Osteocyte (in vitro differentiated cells): ENCODE measurements at regions not wholly inside any gene's neighbourhood (a gene's known extent, or its start where the extent isn't known, plus 50 kb on each side); places are given as distances from the start of the nearest gene placed in this dataset.
"Not testable (repeated sequence)": the region's sequence is repeated elsewhere in the genome, so short reads cannot be mapped to it uniquely, and the experiment has no call there.

ENCODE experiments used
- DNase-seq: peaks from one replicate; pipeline ENCODE4 v3.0.0; 2021; ENCODE audit warnings: mixed read lengths; ENCODE audit not compliant: unreplicated experiment; ENCODE audit errors: extremely low spot score
- H3K27ac Mint-ChIP-seq: one replicate; pipeline ENCODE4 v1.8.0; 2021; ENCODE audit warnings: mild to moderate bottlenecking, mixed read lengths; ENCODE audit not compliant: unreplicated experiment
- H3K27me3 Mint-ChIP-seq: one replicate; pipeline ENCODE4 v1.8.0; 2021; ENCODE audit warnings: mixed read lengths; ENCODE audit not compliant: unreplicated experiment
- H3K36me3 Mint-ChIP-seq: one replicate; pipeline ENCODE4 v1.8.0; 2021; ENCODE audit warnings: mixed read lengths; ENCODE audit not compliant: unreplicated experiment
- H3K4me1 Mint-ChIP-seq: one replicate; pipeline ENCODE4 v1.8.0; 2021; ENCODE audit warnings: mixed read lengths; ENCODE audit not compliant: unreplicated experiment
- H3K4me3 Mint-ChIP-seq: one replicate; pipeline ENCODE4 v1.8.0; 2021; ENCODE audit warnings: mild to moderate bottlenecking, moderate library complexity, mixed read lengths; ENCODE audit not compliant: unreplicated experiment
- H3K9me3 Mint-ChIP-seq: one replicate; pipeline ENCODE4 v1.8.0; 2021; ENCODE audit warnings: mixed read lengths; ENCODE audit not compliant: unreplicated experiment
- CTCF ChIP-seq: fragments of 200-600 bp; sonication (generic); IDR thresholded peaks from 2 replicates; pipeline ENCODE4 v1.5.0; 2021; ENCODE audit warnings: antibody characterized with exemption, mild to moderate bottlenecking, moderate library complexity

GRCh38 chr13:110817143-110817542 lies 97.7 kb downstream of the ANKRD10 start:
- Mint-ChIP-seq H3K27me3 (no peaks in the 10 kb centered on the region), H3K4me3 (no peak overlapping the region), H3K4me1 (peaks cover 11% of the 10 kb centered on the region), H3K36me3 (no peaks in the 10 kb centered on the region), H3K27ac (no peak overlapping the region), H3K9me3 (no peaks in the 10 kb centered on the region)
- DNase-seq, result peak; percentile 17
- TF ChIP-seq CTCF, result no peak

GRCh38 chr13:110818747-110819146 lies 96.1 kb downstream of the ANKRD10 start:
- no peak overlapping the region for H3K27ac Mint-ChIP-seq
- H3K4me1 Mint-ChIP-seq, result peaks cover 11% of the 10 kb centered on the region
- H3K4me3 Mint-ChIP-seq, result no peak overlapping the region
- no peaks in the 10 kb centered on the region for H3K36me3 Mint-ChIP-seq
- H3K9me3 Mint-ChIP-seq, result no peaks in the 10 kb centered on the region
- peak; percentile 68 for DNase-seq
- TF ChIP-seq CTCF, result no peak
- H3K27me3 Mint-ChIP-seq, result no peaks in the 10 kb centered on the region

- no peaks in the 10 kb centered on the region for H3K27me3 Mint-ChIP-seq
- no peak overlapping the region for H3K4me3 Mint-ChIP-seq
- H3K4me1 Mint-ChIP-seq, result peaks cover 11% of the 10 kb centered on the region
- TF ChIP-seq CTCF, result peak; percentile 99
- H3K9me3 Mint-ChIP-seq, result no peaks in the 10 kb centered on the region
- H3K27ac Mint-ChIP-seq, result no peak overlapping the region
- peak; percentile 92 for DNase-seq
- H3K36me3 Mint-ChIP-seq, result no peaks in the 10 kb centered on the region
These were observed 95.5 kb downstream of the ANKRD10 start for GRCh38 chr13:110819203-110820014.

- H3K27me3 Mint-ChIP-seq, result no peaks in the 10 kb centered on the region
- peak; percentile 44 for DNase-seq
- no peaks in the 10 kb centered on the region for H3K36me3 Mint-ChIP-seq
These were observed 94.5 kb downstream of the ANKRD10 start for GRCh38 chr13:110820322-110820721.

GRCh38 chr13:110821837-110822668 lies 92.8 kb downstream of the ANKRD10 start:
- not testable (repeated sequence) for H3K4me3 Mint-ChIP-seq, H3K4me1 Mint-ChIP-seq, H3K27ac Mint-ChIP-seq, H3K9me3 Mint-ChIP-seq, H3K36me3 Mint-ChIP-seq, H3K27me3 Mint-ChIP-seq, DNase-seq

More at GRCh38 chr13:110820322-110820721, 94.5 kb downstream of the ANKRD10 start:
- Mint-ChIP-seq H3K27ac (no peak overlapping the region), H3K9me3 (no peaks in the 10 kb centered on the region), H3K4me3 (no peak overlapping the region), H3K4me1 (peaks cover 10% of the 10 kb centered on the region)
- TF ChIP-seq CTCF, result no peak
